Psoas muscle (tissue), 7 donors: ENCODE measurements at regions not wholly inside any gene's neighbourhood (a gene's known extent, or its start where the extent isn't known, plus 50 kb on each side); places are given as distances from the start of the nearest gene placed in this dataset.

Source experiments
- ATAC-seq, 4 donors: fragments of 200-7000 bp; cut with Tn5 transposase; one replicate each; pipeline ENCODE4 v1.9.1; 2020; ENCODE audit warnings: moderate library complexity in 3 of 4, mild to moderate bottlenecking in 2 of 4
- DNase-seq, 2 donors: peaks; one replicate each; pipeline ENCODE4 v3.0.0-alpha.2; 2020
- H3K27ac ChIP-seq: fragments of 200-600 bp; one replicate; pipeline ENCODE4 v1.8.0; 2022
- H3K27me3 ChIP-seq, 3 donors: fragments of 200-600 bp in 1 of 3; one replicate each; pipeline versions ENCODE4 v1.6.1 to v1.8.0; 2013 to 2022; ENCODE audit warnings: low read length in 2 of 3, mild to moderate bottlenecking in 2 of 3, moderate library complexity in 1 of 3; ENCODE audit not compliant: insufficient read depth in 3 of 3
- H3K36me3 ChIP-seq, 2 donors: fragments of 200-600 bp in 1 of 2; one replicate each; pipeline versions ENCODE4 v1.6.1 to v1.8.0; 2013 to 2022; ENCODE audit warnings: low read depth in 1 of 2, mild to moderate bottlenecking in 1 of 2, moderate library complexity in 1 of 2; ENCODE audit not compliant: insufficient read depth in 1 of 2
- H3K4me1 ChIP-seq: fragments of 200-600 bp; one replicate; pipeline ENCODE4 v1.8.0; 2022
- H3K4me3 ChIP-seq: fragments of 200-600 bp; one replicate; pipeline ENCODE4 v1.8.0; 2022; ENCODE audit warnings: mild to moderate bottlenecking
- H3K9me3 ChIP-seq: fragments of 200-600 bp; one replicate; pipeline ENCODE4 v1.8.0; 2022
- WGBS, 3 donors: extraction: QIAGEN DNeasy Blood & Tissue Kit; methylation state at CpG; one replicate each; pipeline versions ENCODE4 v1.1.6 to v1.1.7; 2013; 5-methylcytosine and 5-hydroxymethylcytosine counted together
- intact Hi-C, 2 donors: fragments of 100-400 bp; cut with DNase I; formaldehyde crosslinking; loops; one replicate each; pipeline versions ENCODE4 v1.11.0 to v1.14.2; 2022
- TF ChIP-seq, protein P1 (sequence below): fragments of 200-600 bp; IDR thresholded peaks from one replicate; pipeline ENCODE4 v1.8.0; 2022; ENCODE audit warnings: antibody characterized with exemption
- donor health status: healthy with polysubstance abuse.
- donor health status: DM: no; HTN: no; CAD: no; lungs with moderate emphysema.
- donor health status: Bipolar disorder and iron deficiency.
- donor health status: healthy.
- donor health status: DM: yes; HTN: yes; CAD: no.
- donor health status: DM: no; HTN: no; CAD: no.
- donor health status: DM: yes; HTN: yes; CAD: no.

DNA sequence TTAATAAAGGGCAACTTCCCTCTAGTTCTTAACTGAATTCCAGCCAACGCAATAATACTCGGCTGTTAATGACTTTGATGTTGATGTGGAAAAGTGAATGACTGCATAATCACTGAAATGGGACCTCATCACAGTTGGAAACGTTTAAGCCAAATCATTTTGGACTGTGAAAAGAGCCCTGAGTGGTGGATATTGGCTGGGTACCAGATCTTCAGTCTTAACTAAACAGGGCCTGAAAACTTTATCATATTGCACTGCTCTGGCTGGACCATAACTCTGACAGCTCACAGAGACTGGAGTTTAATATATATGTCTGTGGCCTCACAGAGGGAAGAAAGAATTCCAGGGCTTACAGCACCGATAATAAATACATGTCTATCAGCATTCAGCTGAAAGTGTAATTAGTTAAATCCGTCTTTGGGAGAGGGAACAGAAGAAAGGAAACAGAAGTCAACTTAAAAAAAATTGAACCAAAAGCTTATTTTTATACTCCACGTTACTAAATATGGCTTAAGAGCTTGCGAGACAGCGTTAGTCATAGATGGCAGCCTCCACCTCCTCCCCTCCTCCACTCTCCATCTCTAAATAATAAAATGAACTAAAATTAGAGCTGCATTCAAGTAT is 222.3 kb upstream of the CDIN1 start:
- no peak overlapping the region for H3K4me3 ChIP-seq
- DNase-seq = no peak
- TF ChIP-seq, protein P1, sequence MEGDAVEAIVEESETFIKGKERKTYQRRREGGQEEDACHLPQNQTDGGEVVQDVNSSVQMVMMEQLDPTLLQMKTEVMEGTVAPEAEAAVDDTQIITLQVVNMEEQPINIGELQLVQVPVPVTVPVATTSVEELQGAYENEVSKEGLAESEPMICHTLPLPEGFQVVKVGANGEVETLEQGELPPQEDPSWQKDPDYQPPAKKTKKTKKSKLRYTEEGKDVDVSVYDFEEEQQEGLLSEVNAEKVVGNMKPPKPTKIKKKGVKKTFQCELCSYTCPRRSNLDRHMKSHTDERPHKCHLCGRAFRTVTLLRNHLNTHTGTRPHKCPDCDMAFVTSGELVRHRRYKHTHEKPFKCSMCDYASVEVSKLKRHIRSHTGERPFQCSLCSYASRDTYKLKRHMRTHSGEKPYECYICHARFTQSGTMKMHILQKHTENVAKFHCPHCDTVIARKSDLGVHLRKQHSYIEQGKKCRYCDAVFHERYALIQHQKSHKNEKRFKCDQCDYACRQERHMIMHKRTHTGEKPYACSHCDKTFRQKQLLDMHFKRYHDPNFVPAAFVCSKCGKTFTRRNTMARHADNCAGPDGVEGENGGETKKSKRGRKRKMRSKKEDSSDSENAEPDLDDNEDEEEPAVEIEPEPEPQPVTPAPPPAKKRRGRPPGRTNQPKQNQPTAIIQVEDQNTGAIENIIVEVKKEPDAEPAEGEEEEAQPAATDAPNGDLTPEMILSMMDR = no peak
- H3K9me3 ChIP-seq = no peaks in the 10 kb centered on the region
- peaks cover 5% of the 10 kb centered on the region for H3K4me1 ChIP-seq
- intact Hi-C loops = no loop called here
- H3K36me3 ChIP-seq = no peaks in the 10 kb centered on the region
- no peak overlapping the region for H3K27ac ChIP-seq
- no peaks in the 10 kb centered on the region for H3K27me3 ChIP-seq
- 11 to 14% (median 12%) methylated on average over 8 of the region's 8 CpGs for WGBS, 3 donors
- ATAC-seq = no peak

DNA sequence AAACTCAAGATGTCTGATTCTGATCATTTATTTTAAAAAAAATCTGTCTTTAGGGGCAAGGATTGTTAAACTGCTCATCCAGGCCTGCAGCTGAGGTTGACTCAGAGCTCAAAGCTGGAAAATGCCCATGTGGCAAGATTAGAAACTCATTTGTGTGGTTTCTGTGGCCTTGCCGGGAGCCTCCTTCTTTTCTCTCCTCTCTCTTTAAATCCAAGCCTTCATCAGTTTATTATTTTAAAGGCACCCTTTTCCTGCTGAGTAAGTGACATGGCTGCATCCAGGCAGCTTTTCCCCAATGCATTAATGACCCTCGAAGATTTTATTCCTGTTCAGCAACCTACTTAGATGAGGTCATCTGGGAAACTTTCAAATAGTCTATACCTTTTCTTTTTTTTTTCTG is 221.3 kb upstream of the CDIN1 start:
- Histone ChIP-seq H3K27ac (no peak overlapping the region), H3K27me3 (no peaks in the 10 kb centered on the region), H3K4me3 (no peak overlapping the region), H3K36me3 (no peaks in the 10 kb centered on the region), H3K4me1 (peaks cover 5% of the 10 kb centered on the region), H3K9me3 (no peaks in the 10 kb centered on the region)
- TF ChIP-seq, protein P1 = no peak
- intact Hi-C loops = no loop called here
- WGBS, 3 donors = 10 to 27% (median 21%) methylated on average over 2 of the region's 2 CpGs
- ATAC-seq = no peak
- DNase-seq = no peak

DNA sequence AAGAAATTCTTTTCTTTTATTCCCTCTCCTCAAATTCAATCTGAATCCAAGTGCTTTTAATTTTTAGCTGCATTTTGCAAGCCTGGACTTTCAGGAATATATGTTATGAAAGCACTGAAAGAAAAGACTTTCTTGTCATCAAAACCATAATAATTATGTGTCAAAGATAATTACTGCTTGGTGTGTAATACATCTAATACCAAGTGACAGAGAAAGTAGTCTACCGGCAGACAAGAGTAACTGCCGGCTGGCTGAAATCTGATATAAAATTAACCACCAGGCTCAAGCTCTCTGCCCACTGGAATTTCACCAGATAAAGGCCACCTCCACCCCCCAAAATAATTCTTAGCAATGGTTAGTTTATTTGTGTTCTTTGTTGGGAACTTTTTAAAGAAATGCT is 220.9 kb upstream of the CDIN1 start:
- ATAC-seq (no peak), DNase-seq (no peak)
- H3K27ac ChIP-seq = no peak overlapping the region
- intact Hi-C loops = no loop called here
- peaks cover 5% of the 10 kb centered on the region for H3K4me1 ChIP-seq
- no peak overlapping the region for H3K4me3 ChIP-seq
- no peaks in the 10 kb centered on the region for H3K9me3 ChIP-seq
- 44 to 60% (median 49%) methylated on average over 2 of the region's 2 CpGs for WGBS, 3 donors
- no peaks in the 10 kb centered on the region for H3K36me3 ChIP-seq
- TF ChIP-seq, protein P1 = no peak
- no peaks in the 10 kb centered on the region for H3K27me3 ChIP-seq

DNA sequence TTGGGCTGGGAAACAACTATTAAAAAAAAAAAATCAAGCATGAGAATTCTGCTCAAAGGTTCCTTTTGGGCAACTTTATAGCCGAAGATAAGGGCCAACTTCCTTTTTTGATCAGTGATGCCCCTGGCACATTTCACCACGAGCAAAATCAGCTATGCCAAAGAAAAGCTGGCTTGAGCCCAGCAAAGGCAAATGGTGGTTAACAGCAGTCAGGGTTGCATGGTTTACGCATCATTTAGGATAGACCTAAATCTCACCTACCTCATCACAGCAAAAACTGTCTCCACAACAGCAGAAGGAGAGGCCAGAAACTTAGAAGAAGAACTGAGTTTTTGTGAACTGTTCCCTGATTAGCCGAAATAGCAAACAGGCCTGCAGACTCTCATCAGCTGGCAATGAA is 220.1 kb upstream of the CDIN1 start:
- TF ChIP-seq, protein P1 = no peak
- Histone ChIP-seq H3K4me1 (peaks cover 5% of the 10 kb centered on the region), H3K27me3 (no peaks in the 10 kb centered on the region), H3K36me3 (no peaks in the 10 kb centered on the region), H3K4me3 (no peak overlapping the region), H3K9me3 (no peaks in the 10 kb centered on the region), H3K27ac (no peak overlapping the region)
- no peak for ATAC-seq
- WGBS, 3 donors = 64 to 78% (median 66%) methylated on average over 4 of the region's 4 CpGs
- no peak for DNase-seq
- intact Hi-C loops = no loop called here

DNA sequence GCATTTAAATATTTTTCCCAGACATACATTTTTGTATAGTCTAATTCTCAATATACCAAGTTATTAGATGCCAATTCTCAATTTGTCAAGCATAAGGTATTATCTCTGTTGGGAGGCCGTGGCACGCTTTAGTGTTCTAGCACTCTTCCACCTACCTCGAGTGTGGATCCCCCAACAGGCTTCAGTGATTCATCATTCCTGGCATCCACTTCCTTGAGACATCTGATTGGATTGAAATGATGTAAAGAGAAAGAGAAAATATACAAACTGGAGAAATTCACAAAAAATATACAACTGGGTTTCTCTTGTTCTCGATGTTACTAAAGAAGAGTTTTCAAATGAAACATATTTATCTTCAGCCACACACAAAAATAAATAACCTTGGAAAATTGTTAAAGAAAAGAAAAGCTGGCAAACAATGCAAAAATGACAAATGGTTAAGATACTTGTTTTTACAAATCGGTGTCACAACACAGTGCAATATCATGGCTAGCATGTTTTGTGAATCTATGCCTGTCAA is 218.0 kb upstream of the CDIN1 start:
- Histone ChIP-seq H3K27me3 (no peaks in the 10 kb centered on the region), H3K9me3 (no peaks in the 10 kb centered on the region), H3K27ac (no peak overlapping the region), H3K4me3 (no peak overlapping the region), H3K36me3 (no peaks in the 10 kb centered on the region), H3K4me1 (peaks cover 5% of the 10 kb centered on the region)
- intact Hi-C loops = no loop called here
- WGBS, 3 donors = 80 to 82% (median 81%) methylated on average over 5 of the region's 5 CpGs
- ATAC-seq (no peak), DNase-seq (no peak)
- TF ChIP-seq, protein P1 = no peak
